CD4-positive, alpha-beta T cell (primary cell): ENCODE measurements at regions not wholly inside any gene's neighbourhood (a gene's known extent, or its start where the extent isn't known, plus 50 kb on each side); places are given as distances from the start of the nearest gene placed in this dataset.

Experiments
- ATAC-seq: fragments of 200-7000 bp; cut with Tn5 transposase; one replicate; pipeline ENCODE4 v1.10.0; 2022; ENCODE audit warnings: mild to moderate bottlenecking; ENCODE audit not compliant: poor library complexity
- CTCF ChIA-PET: fragments of 350-600 bp; sonication (Branson Sonifier 250); formaldehyde crosslinking; loops from one replicate; lab custom pipeline; 2021; ENCODE audit warnings: antibody characterized with exemption, inconsistent platforms; lab: Charles Lee
- POLR2A ChIA-PET: fragments of 350-600 bp; sonication (Branson Sonifier 250); formaldehyde crosslinking; loops from one replicate; lab custom pipeline; 2021; ENCODE audit warnings: antibody characterized with exemption, inconsistent platforms; lab: Charles Lee
- DNase-seq, 14 experiments: peaks; one replicate each; pipeline ENCODE4 v3.0.0-alpha.2; 2013 to 2020; ENCODE audit warnings: mixed read lengths in 2 of 14
- H3K27ac ChIP-seq, 2 donors: one replicate each; pipeline versions ENCODE4 v1.5.1 to v1.7.0; 2013; ENCODE audit warnings: low read length in 2 of 2, low read depth in 1 of 2, mild to moderate bottlenecking in 1 of 2
- H3K27me3 ChIP-seq, 2 experiments: 1 replicate in 1 of 2; 2 replicates in 1 of 2; pipeline versions ENCODE4 v1.6.1 to v1.7.0; 2013; ENCODE audit warnings: low read length in 2 of 2, control low read depth in 1 of 2, mild to moderate bottlenecking in 1 of 2, moderate library complexity in 1 of 2; ENCODE audit not compliant: insufficient read depth in 2 of 2, control insufficient read depth in 1 of 2
- H3K36me3 ChIP-seq: one replicate; pipeline ENCODE4 v1.6.1; 2013; ENCODE audit warnings: low read length, control low read depth; ENCODE audit not compliant: insufficient read depth
- H3K4me1 ChIP-seq: one replicate; pipeline ENCODE4 v1.6.1; 2013; ENCODE audit warnings: low read length, control low read depth; ENCODE audit not compliant: insufficient read depth
- H3K4me3 ChIP-seq: one replicate; pipeline ENCODE4 v1.5.1; 2013; ENCODE audit warnings: mild to moderate bottlenecking, low read length, moderate library complexity
- H3K9me3 ChIP-seq, 2 experiments: 1 replicate in 1 of 2; 2 replicates in 1 of 2; pipeline versions ENCODE4 v1.6.1 to v1.7.0; 2013; ENCODE audit warnings: low read length in 2 of 2, mild to moderate bottlenecking in 2 of 2, control low read depth in 1 of 2, moderate library complexity in 1 of 2; ENCODE audit not compliant: control insufficient read depth in 1 of 2, insufficient read depth in 1 of 2
- H3K27ac Mint-ChIP-seq: one replicate; pipeline ENCODE4 v1.8.0; 2020; ENCODE audit warnings: mixed read lengths
- H3K27me3 Mint-ChIP-seq: one replicate; pipeline ENCODE4 v1.8.0; 2021; ENCODE audit warnings: mixed read lengths
- H3K36me3 Mint-ChIP-seq: one replicate; pipeline ENCODE4 v1.8.0; 2021; ENCODE audit warnings: low read depth, mixed read lengths
- H3K4me1 Mint-ChIP-seq: one replicate; pipeline ENCODE4 v1.8.0; 2021; ENCODE audit warnings: low read depth, mixed read lengths
- H3K4me3 Mint-ChIP-seq: one replicate; pipeline ENCODE4 v1.8.0; 2020; ENCODE audit warnings: mild to moderate bottlenecking, mixed read lengths
- H3K9me3 Mint-ChIP-seq: one replicate; pipeline ENCODE4 v1.8.0; 2020; ENCODE audit warnings: mixed read lengths
- intact Hi-C, 2 experiments: fragments of 100-400 bp; cut with DNase I in 1 of 2; cut with micrococcal nuclease in 1 of 2; formaldehyde crosslinking; loops; one replicate each; pipeline versions ENCODE4 v1.15.1 to v1.9.0; 2023 to 2025; cut with DNase I, micrococcal nuclease
- TF ChIP-seq, protein P1 (sequence below): fragments of 200-600 bp; IDR thresholded peaks from one replicate; pipeline ENCODE4 v1.8.0; 2022; ENCODE audit warnings: antibody characterized with exemption, mild to moderate bottlenecking

- ChIA-PET POLR2A (no interaction called here), CTCF (no interaction called here)
- Histone ChIP-seq H3K4me3 (no peak overlapping the region), H3K27me3 (no peaks in the 10 kb centered on the region), H3K36me3 (no peaks in the 10 kb centered on the region), H3K4me1 (no peaks in the 10 kb centered on the region), H3K9me3 (no peaks in the 10 kb centered on the region), H3K27ac (no peak overlapping the region)
- Mint-ChIP-seq H3K4me3 (no peak overlapping the region), H3K27me3 (no peaks in the 10 kb centered on the region), H3K36me3 (no peaks in the 10 kb centered on the region), H3K27ac (no peak overlapping the region), H3K4me1 (no peaks in the 10 kb centered on the region), H3K9me3 (peaks cover 2% of the 10 kb centered on the region)
- intact Hi-C loops = no loop called here
- ATAC-seq (no peak), DNase-seq (no peak)
- TF ChIP-seq, protein P1, sequence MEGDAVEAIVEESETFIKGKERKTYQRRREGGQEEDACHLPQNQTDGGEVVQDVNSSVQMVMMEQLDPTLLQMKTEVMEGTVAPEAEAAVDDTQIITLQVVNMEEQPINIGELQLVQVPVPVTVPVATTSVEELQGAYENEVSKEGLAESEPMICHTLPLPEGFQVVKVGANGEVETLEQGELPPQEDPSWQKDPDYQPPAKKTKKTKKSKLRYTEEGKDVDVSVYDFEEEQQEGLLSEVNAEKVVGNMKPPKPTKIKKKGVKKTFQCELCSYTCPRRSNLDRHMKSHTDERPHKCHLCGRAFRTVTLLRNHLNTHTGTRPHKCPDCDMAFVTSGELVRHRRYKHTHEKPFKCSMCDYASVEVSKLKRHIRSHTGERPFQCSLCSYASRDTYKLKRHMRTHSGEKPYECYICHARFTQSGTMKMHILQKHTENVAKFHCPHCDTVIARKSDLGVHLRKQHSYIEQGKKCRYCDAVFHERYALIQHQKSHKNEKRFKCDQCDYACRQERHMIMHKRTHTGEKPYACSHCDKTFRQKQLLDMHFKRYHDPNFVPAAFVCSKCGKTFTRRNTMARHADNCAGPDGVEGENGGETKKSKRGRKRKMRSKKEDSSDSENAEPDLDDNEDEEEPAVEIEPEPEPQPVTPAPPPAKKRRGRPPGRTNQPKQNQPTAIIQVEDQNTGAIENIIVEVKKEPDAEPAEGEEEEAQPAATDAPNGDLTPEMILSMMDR = no peak
Observed at GRCh38 chr5:145473042-145473642, 362.0 kb downstream of the PRELID2 start.

DNA sequence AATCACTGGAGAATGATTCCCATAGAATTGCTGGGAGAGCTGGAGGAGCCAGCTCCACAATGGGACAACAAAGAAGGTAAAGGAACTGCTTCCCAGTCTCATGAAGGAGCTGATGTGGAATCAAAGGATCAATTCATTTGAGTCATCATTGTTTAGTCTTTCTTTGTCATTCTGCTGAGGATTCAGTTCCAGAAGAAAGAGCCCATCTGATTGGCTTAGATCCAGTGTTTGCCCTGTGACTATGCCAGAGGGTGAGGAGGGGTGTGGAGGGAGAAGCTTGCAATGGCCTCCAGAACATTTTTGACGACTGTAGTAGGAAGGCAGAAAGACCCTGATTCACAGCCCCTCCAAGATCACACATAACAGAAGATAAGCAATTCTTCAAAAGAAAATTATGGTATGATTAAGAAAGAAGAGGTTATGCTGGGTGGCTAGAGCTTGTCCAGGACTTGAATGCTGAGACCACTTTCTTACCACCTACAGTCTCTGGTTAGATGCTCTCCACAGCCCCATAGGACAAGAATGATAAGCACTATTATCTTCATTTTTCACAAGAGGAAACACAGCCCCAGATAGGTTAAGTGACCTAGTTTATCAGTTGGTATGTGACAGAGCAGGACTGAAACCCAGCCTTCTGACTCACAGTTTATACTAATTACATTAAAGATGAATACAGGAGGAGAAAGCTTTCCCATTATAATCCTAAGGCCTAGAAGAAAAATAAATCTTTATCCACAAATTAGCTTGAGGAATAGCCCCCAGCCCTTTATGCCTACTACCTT lies 363.1 kb downstream of the PRELID2 start:
- Histone ChIP-seq H3K9me3 (no peaks in the 10 kb centered on the region), H3K27me3 (no peaks in the 10 kb centered on the region), H3K27ac (no peak overlapping the region), H3K4me1 (no peaks in the 10 kb centered on the region), H3K36me3 (no peaks in the 10 kb centered on the region), H3K4me3 (no peak overlapping the region)
- CTCF ChIA-PET = no interaction called here
- H3K27ac Mint-ChIP-seq = no peak overlapping the region
- DNase-seq = no peak
- H3K27me3 Mint-ChIP-seq = no peaks in the 10 kb centered on the region
- H3K9me3 Mint-ChIP-seq = peaks cover 2% of the 10 kb centered on the region
- ATAC-seq = no peak
- H3K4me3 Mint-ChIP-seq = no peak overlapping the region
- TF ChIP-seq, protein P1 = no peak
- POLR2A ChIA-PET = no interaction called here
- no peaks in the 10 kb centered on the region for H3K36me3 Mint-ChIP-seq
- intact Hi-C loops = no loop called here
- no peaks in the 10 kb centered on the region for H3K4me1 Mint-ChIP-seq

- no peaks in the 10 kb centered on the region for H3K27me3 ChIP-seq
- no peaks in the 10 kb centered on the region for H3K36me3 ChIP-seq
- H3K27me3 Mint-ChIP-seq = no peaks in the 10 kb centered on the region
- H3K27ac ChIP-seq = no peak overlapping the region
- no peak overlapping the region for H3K27ac Mint-ChIP-seq
- no peaks in the 10 kb centered on the region for H3K9me3 ChIP-seq
- intact Hi-C loops = no loop called here
- H3K36me3 Mint-ChIP-seq = no peaks in the 10 kb centered on the region
- ChIA-PET CTCF (no interaction called here), POLR2A (no interaction called here)
- H3K4me3 Mint-ChIP-seq = no peak overlapping the region
- peaks cover 2% of the 10 kb centered on the region for H3K9me3 Mint-ChIP-seq
- H3K4me1 Mint-ChIP-seq = no peaks in the 10 kb centered on the region
- TF ChIP-seq, protein P1 = no peak
- DNase-seq (no peak), ATAC-seq (no peak)
- H3K4me3 ChIP-seq = no peak overlapping the region
- no peaks in the 10 kb centered on the region for H3K4me1 ChIP-seq
Observed at GRCh38 chr5:145471026-145471425, 364.1 kb downstream of the PRELID2 start.
